Activated T-helper 2 cell treated with anti-CD3 and anti-CD28 coated beads, Interferon-gamma antibody, Interleukin-2, Interleukin-4, amounts not matched to agents 10 μg/mL and 5 μg/mL and 100 μg/mL, durations not matched to agents 14 hours and 24 hours and 36 hours (primary cell): ENCODE measurements at regions not wholly inside any gene's neighbourhood (a gene's known extent, or its start where the extent isn't known, plus 50 kb on each side); places are given as distances from the start of the nearest gene placed in this dataset.

Experiments
- DNase-seq: peaks from one replicate; pipeline ENCODE4 v3.0.0; 2021; ENCODE audit warnings: low spot score
- H3K27ac Mint-ChIP-seq: one replicate; pipeline ENCODE4 v1.8.0; 2021; ENCODE audit warnings: mixed read lengths
- H3K27me3 Mint-ChIP-seq: one replicate; pipeline ENCODE4 v1.8.0; 2021; ENCODE audit warnings: low read depth, mixed read lengths
- H3K36me3 Mint-ChIP-seq: one replicate; pipeline ENCODE4 v1.8.0; 2021; ENCODE audit warnings: low read depth, mixed read lengths
- H3K4me1 Mint-ChIP-seq: one replicate; pipeline ENCODE4 v1.8.0; 2021; ENCODE audit warnings: low read depth, mixed read lengths
- H3K4me3 Mint-ChIP-seq: one replicate; pipeline ENCODE4 v1.8.0; 2021; ENCODE audit warnings: low read depth, mild to moderate bottlenecking, moderate library complexity, mixed read lengths
- H3K9me3 Mint-ChIP-seq: one replicate; pipeline ENCODE4 v1.8.0; 2021; ENCODE audit warnings: mixed read lengths
- intact Hi-C: fragments of 100-400 bp; cut with micrococcal nuclease; formaldehyde crosslinking; loops from one replicate; pipeline ENCODE4 v1.15.1; 2023

GRCh38 chr5:167716126-167716775, 575.2 kb upstream of the WWC1 start:
- Mint-ChIP-seq H3K4me3 (no peak overlapping the region), H3K36me3 (no peaks in the 10 kb centered on the region), H3K9me3 (no peaks in the 10 kb centered on the region), H3K27me3 (no peaks in the 10 kb centered on the region), H3K4me1 (no peaks in the 10 kb centered on the region), H3K27ac (no peak overlapping the region)
- intact Hi-C loops = no loop called here
- no peak for DNase-seq

- intact Hi-C loops = no loop called here
- H3K9me3 Mint-ChIP-seq = no peaks in the 10 kb centered on the region
- H3K4me1 Mint-ChIP-seq = peaks cover 1% of the 10 kb centered on the region
- no peaks in the 10 kb centered on the region for H3K27me3 Mint-ChIP-seq
- DNase-seq = no peak
- no peak overlapping the region for H3K4me3 Mint-ChIP-seq
- no peak overlapping the region for H3K27ac Mint-ChIP-seq
- no peaks in the 10 kb centered on the region for H3K36me3 Mint-ChIP-seq
These were observed 571.2 kb upstream of the WWC1 start for GRCh38 chr5:167720259-167720658.

- no peak overlapping the region for H3K27ac Mint-ChIP-seq
- no peaks in the 10 kb centered on the region for H3K27me3 Mint-ChIP-seq
- no peaks in the 10 kb centered on the region for H3K9me3 Mint-ChIP-seq
- no peaks in the 10 kb centered on the region for H3K36me3 Mint-ChIP-seq
- peaks cover 1% of the 10 kb centered on the region for H3K4me1 Mint-ChIP-seq
- intact Hi-C loops = no loop called here
- H3K4me3 Mint-ChIP-seq = no peak overlapping the region
- no peak for DNase-seq
These were observed 570.7 kb upstream of the WWC1 start for GRCh38 chr5:167720676-167721260.

GRCh38 chr5:167721926-167722440, 569.5 kb upstream of the WWC1 start:
- Mint-ChIP-seq H3K36me3 (no peaks in the 10 kb centered on the region), H3K27ac (no peak overlapping the region), H3K27me3 (no peaks in the 10 kb centered on the region), H3K4me3 (no peak overlapping the region), H3K4me1 (peaks cover 1% of the 10 kb centered on the region), H3K9me3 (no peaks in the 10 kb centered on the region)
- no peak for DNase-seq
- intact Hi-C loops = no loop called here

- intact Hi-C loops = loop anchor here (1.0 kb wide), 1 partner anchor 496 kb away; no protein-coding TSS in a partner anchor
These were observed 568.1 kb upstream of the WWC1 start for GRCh38 chr5:167723254-167723871.

GRCh38 chr5:167725264-167725663, 566.2 kb upstream of the WWC1 start:
- Mint-ChIP-seq H3K4me1 (peaks cover 1% of the 10 kb centered on the region), H3K36me3 (no peaks in the 10 kb centered on the region), H3K4me3 (no peak overlapping the region), H3K27me3 (no peaks in the 10 kb centered on the region), H3K27ac (no peak overlapping the region), H3K9me3 (no peaks in the 10 kb centered on the region)
- intact Hi-C loops = no loop called here
- DNase-seq = no peak

More at GRCh38 chr5:167723254-167723871, 568.1 kb upstream of the WWC1 start:
- Mint-ChIP-seq H3K4me3 (no peak overlapping the region), H3K36me3 (no peaks in the 10 kb centered on the region), H3K27me3 (no peaks in the 10 kb centered on the region), H3K4me1 (peaks cover 1% of the 10 kb centered on the region), H3K27ac (no peak overlapping the region), H3K9me3 (no peaks in the 10 kb centered on the region)
- DNase-seq = peak; percentile 48

- H3K27ac Mint-ChIP-seq = no peak overlapping the region
- intact Hi-C loops = no loop called here
- H3K4me1 Mint-ChIP-seq = peaks cover 1% of the 10 kb centered on the region
- H3K36me3 Mint-ChIP-seq = no peaks in the 10 kb centered on the region
- no peak overlapping the region for H3K4me3 Mint-ChIP-seq
- no peaks in the 10 kb centered on the region for H3K9me3 Mint-ChIP-seq
- H3K27me3 Mint-ChIP-seq = no peaks in the 10 kb centered on the region
- DNase-seq = no peak
These were observed 565.7 kb upstream of the WWC1 start for GRCh38 chr5:167725741-167726140.

- H3K4me1 Mint-ChIP-seq = peaks cover 1% of the 10 kb centered on the region
- no peaks in the 10 kb centered on the region for H3K9me3 Mint-ChIP-seq
- no peak overlapping the region for H3K27ac Mint-ChIP-seq
- DNase-seq = no peak
- H3K4me3 Mint-ChIP-seq = no peak overlapping the region
- no peaks in the 10 kb centered on the region for H3K36me3 Mint-ChIP-seq
- H3K27me3 Mint-ChIP-seq = no peaks in the 10 kb centered on the region
- intact Hi-C loops = no loop called here
These were observed 564.8 kb upstream of the WWC1 start for GRCh38 chr5:167726642-167727041.

- DNase-seq = no peak
- Mint-ChIP-seq H3K9me3 (no peaks in the 10 kb centered on the region), H3K36me3 (no peaks in the 10 kb centered on the region), H3K27ac (no peak overlapping the region), H3K4me3 (no peak overlapping the region), H3K4me1 (no peaks in the 10 kb centered on the region), H3K27me3 (no peaks in the 10 kb centered on the region)
- intact Hi-C loops = no loop called here
These were observed 561.3 kb upstream of the WWC1 start for GRCh38 chr5:167730121-167730520.

- Mint-ChIP-seq H3K36me3 (no peaks in the 10 kb centered on the region), H3K4me1 (no peaks in the 10 kb centered on the region), H3K4me3 (no peak overlapping the region), H3K9me3 (no peaks in the 10 kb centered on the region), H3K27ac (no peak overlapping the region), H3K27me3 (no peaks in the 10 kb centered on the region)
- intact Hi-C loops = no loop called here
- no peak for DNase-seq
These were observed 560.8 kb upstream of the WWC1 start for GRCh38 chr5:167730656-167731055.

GRCh38 chr5:167731951-167732350, 559.5 kb upstream of the WWC1 start:
- no peaks in the 10 kb centered on the region for H3K4me1 Mint-ChIP-seq
- DNase-seq = no peak
- no peaks in the 10 kb centered on the region for H3K9me3 Mint-ChIP-seq
- intact Hi-C loops = no loop called here
- no peaks in the 10 kb centered on the region for H3K27me3 Mint-ChIP-seq
- H3K4me3 Mint-ChIP-seq = no peak overlapping the region
- no peak overlapping the region for H3K27ac Mint-ChIP-seq
- no peaks in the 10 kb centered on the region for H3K36me3 Mint-ChIP-seq

GRCh38 chr5:167732499-167732898, 558.9 kb upstream of the WWC1 start:
- Mint-ChIP-seq H3K27me3 (no peaks in the 10 kb centered on the region), H3K9me3 (no peaks in the 10 kb centered on the region), H3K27ac (no peak overlapping the region), H3K4me1 (no peaks in the 10 kb centered on the region), H3K36me3 (no peaks in the 10 kb centered on the region), H3K4me3 (no peak overlapping the region)
- DNase-seq = no peak
- intact Hi-C loops = no loop called here

- no peaks in the 10 kb centered on the region for H3K27me3 Mint-ChIP-seq
- no peak for DNase-seq
- H3K4me1 Mint-ChIP-seq = no peaks in the 10 kb centered on the region
- intact Hi-C loops = no loop called here
- H3K9me3 Mint-ChIP-seq = no peaks in the 10 kb centered on the region
- H3K27ac Mint-ChIP-seq = no peak overlapping the region
- H3K36me3 Mint-ChIP-seq = no peaks in the 10 kb centered on the region
- H3K4me3 Mint-ChIP-seq = no peak overlapping the region
These were observed 554.5 kb upstream of the WWC1 start for GRCh38 chr5:167736992-167737391.
